ENCODE measurements at regions not wholly inside any gene's neighbourhood (a gene's known extent, or its start where the extent isn't known, plus 50 kb on each side); places are given as distances from the start of the nearest gene placed in this dataset.

- 3% methylated on average over 5 of the region's 5 CpGs for WGBS (ENCODE audit: insufficient coverage, low coverage, missing lambda C conversion rate)
- in situ Hi-C loops (cut with MboI) (no loop called here), intact Hi-C loops (cut with micrococcal nuclease) (no loop called here)
- FAIRE-seq (no peak), DNase-seq (ENCODE audit: extremely low read depth in 1 of 4, low spot score in 3 of 4) (no peak), ATAC-seq (no peak)
- no peak overlapping the region for H3K27ac ChIP-seq (ENCODE audit: extremely low read depth, low read depth, low read length)
- H3K9me1 ChIP-seq (ENCODE audit: control insufficient read depth, insufficient read depth, low read length): no peaks in the 10 kb centered on the region
- ChIA-PET POLR2A (interaction anchor here (1.0 to 1.4 kb wide), 3 partner anchors 9 to 12 kb away, joined by 3 to 5 read pairs (median 4); no protein-coding TSS in a partner anchor), CTCF (ENCODE audit: low intra/inter-chr PET ratio) (no interaction called here)
- H4K20me1 ChIP-seq (replicated peaks; ENCODE audit: control insufficient read depth, insufficient read depth, low read length): 0 out of 2 replicates have a peak, but pooled peaks cover 8% of the 10 kb centered on the region
- no peaks in the 10 kb centered on the region for H3K9me3 ChIP-seq (replicated peaks; ENCODE audit: control insufficient read depth, insufficient read depth, low read depth, low read length)
- H3K36me3 ChIP-seq (ENCODE audit: control insufficient read depth, insufficient read depth, low read length): no peaks in the 10 kb centered on the region
- no TSS peak for BruUV-seq (replicated peaks)
- TF ChIP-seq E2F8 (IDR thresholded peaks at IDR 0.05; ENCODE audit: low read depth, partially characterized antibody) (no peak), TGIF2 (CRISPR knock-in tag; IDR thresholded peaks at IDR 0.05) (no peak), SRSF9 (IDR thresholded peaks at IDR 0.05; ENCODE audit: borderline replicate concordance, low read depth, low read length) (no peak), NR3C1 (CRISPR knock-in tag; IDR thresholded peaks at IDR 0.05) (no peak), TARDBP (IDR thresholded peaks at IDR 0.05) (no peak), RHOXF2B (CRISPR knock-in tag; conservative IDR thresholded peaks at IDR 0.05) (no peak)
- H2AFZ ChIP-seq (ENCODE audit: low read depth, low read length): no peak overlapping the region
- H3K4me2 ChIP-seq (ENCODE audit: insufficient read depth, low read length): no peak overlapping the region
- no peaks in the 10 kb centered on the region for H3K79me2 ChIP-seq (ENCODE audit: control insufficient read depth, insufficient read depth, low read length)
- H3K9ac ChIP-seq (ENCODE audit: insufficient read depth in 1 of 2, low read depth in 2 of 2, low read length in 2 of 2): no peak overlapping the region
- H3K27me3 ChIP-seq (ENCODE audit: control insufficient read depth in 2 of 2, insufficient read depth in 2 of 2, low read length in 2 of 2): peaks cover 16 to 70% of the 10 kb centered on the region in 2 experiments
- no peak overlapping the region for H3K4me3 ChIP-seq
- H3K4me1 ChIP-seq (replicated peaks in 1 of 2; ENCODE audit: control insufficient read depth in 2 of 2, insufficient read depth in 2 of 2, low read length in 2 of 2): no peaks in the 10 kb centered on the region
These were observed 55.4 kb downstream of the FAM241B start for GRCh38 chr10:69685426-69685801.

Measured in K562 (cell line).